ENCODE measurements at regions not wholly inside any gene's neighbourhood (a gene's known extent, or its start where the extent isn't known, plus 50 kb on each side); places are given as distances from the start of the nearest gene placed in this dataset.
"Not testable (repeated sequence)": the region's sequence is repeated elsewhere in the genome, so short reads cannot be mapped to it uniquely, and the experiment has no call there.

DNA sequence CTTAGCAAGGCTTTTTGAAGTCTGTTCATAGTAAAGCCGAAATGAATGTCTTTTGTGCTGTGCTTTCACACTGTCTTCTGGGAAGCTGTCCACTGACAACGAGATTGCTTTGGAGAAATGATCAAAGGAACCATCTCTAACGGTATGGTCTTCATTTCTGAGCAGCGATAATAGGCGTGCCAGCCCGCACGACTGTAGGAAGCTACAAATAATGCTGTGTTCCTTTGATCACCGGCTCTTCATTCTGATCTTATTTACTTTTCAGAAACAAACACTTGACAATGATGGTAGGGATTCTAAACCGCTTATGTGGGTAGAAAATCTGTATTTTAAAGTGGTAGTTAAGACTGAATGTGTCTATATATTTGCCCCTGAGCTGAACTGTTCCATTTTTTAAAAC, 306.6 kb upstream of the EXOC2 start:
- DNase-seq = no peak

DNA sequence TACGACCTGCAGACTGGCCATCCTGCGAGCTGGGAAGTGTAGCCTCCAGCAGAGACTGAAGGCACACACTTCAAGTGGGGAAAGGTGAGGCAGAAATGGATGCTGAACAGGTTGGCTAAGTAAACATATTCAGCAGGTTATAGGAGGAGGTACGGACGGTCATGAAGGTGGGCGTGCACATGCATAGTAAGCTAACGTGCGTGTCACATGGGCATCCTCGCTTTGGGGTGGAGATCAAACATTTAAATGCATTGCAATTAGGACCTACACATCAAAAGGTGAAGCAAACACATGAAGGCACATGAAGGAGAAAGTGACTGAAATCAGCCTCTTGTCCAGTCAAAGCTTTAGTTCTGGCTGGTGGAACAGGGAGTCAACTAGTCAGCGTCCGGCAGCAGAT, 305.6 kb upstream of the EXOC2 start:
- DNase-seq = no peak

DNA sequence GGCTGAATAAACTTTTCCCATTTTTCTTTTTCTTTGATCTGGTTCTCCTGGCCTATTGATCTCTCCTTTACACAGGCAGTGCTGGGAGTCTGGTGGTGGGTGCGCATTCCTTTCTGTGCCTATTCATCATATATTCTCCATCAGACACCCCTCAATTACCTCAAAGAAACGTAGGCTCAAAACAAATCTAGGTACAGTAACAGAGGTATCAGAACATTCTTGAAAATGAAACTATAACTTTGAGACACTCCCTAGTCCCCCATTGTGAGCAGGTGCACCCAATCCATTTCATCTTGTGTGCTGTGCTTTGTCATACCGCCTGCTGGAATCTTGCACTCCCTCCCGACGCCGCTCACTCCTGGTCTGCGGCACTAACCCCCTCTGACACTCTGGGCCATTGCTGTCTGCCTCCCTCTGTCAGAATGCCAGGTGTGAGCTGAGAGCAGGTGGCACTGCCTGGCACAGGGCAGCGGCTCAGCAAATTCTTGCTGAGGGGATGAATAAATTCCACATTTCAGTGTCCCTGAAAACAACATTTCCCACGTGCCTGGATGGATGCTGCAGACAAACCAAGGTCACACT, 303.4 kb upstream of the EXOC2 start:
- DNase-seq = no peak

DNA sequence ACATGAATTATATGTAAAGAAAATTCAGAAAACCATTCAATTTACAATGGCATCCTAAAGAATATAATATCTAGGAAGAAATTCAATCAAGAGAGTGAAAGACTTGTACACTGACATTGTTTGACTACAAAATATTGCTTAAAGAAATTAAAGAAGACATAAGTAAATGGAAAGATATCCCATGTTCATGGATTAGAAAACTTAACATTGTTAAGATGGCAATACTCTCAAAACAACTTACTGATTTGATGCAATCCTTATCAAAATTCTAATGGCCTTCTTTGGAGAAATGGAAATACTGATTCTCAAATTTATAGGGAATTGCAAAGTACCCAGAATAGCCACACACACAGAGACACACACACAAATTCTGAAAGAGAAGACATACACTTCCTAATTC, 298.3 kb upstream of the EXOC2 start:
- no peak for DNase-seq

DNA sequence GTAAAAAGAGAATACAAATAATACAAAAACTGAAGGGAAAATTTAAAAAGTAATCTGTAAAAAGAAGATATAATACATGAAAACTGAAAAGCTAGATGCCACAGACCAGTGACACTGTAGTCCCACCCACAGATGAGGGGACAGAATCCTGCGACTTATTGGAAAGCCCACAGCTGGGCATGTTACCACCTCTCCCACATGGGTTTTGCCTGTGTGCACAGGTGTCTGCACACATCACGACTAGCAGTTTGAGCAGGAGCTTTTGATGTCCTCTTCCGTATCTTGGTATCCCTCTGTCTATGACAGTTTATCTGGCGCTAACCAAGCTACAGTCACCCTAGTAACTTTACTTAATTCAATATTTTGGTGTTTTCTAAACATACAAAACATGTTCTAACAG, 291.1 kb upstream of the EXOC2 start:
- DNase-seq = no peak

DNA sequence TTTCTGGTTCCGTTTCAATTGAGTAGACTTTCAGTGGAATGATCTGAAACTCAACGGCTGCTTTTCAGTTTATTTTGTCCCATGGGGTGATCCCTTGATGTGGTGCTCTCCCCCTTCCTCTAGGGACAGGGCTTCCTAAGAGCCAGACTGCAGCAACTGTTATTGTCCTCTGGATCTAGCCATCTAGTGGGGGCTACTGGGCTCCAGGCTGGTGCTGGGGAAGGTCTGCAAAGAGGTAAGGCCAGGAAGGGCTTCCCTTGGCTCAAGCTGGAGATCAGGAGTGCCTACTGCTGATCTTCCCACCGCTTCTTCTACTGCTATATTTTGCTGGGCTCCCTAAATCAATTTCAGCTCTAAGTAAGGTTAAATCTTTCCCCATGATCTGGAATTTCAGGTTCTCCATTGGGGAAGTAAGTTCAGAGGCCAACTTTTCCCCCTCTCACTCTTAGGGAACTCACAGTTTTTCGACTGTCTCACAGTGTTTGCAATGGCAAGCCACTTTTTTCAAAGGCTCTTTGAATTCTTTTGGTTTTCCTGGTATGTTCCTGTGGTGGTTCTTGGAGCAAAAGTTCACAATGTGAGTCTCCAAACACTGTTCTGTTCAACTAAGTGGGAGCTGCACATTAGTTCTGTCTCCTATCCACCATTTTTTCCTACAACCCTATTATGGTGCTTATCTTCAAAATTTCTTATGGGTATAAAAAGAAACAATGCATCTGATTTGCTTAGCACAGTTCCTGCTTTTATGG, 286.2 kb upstream of the EXOC2 start:
- no peak for DNase-seq

DNA sequence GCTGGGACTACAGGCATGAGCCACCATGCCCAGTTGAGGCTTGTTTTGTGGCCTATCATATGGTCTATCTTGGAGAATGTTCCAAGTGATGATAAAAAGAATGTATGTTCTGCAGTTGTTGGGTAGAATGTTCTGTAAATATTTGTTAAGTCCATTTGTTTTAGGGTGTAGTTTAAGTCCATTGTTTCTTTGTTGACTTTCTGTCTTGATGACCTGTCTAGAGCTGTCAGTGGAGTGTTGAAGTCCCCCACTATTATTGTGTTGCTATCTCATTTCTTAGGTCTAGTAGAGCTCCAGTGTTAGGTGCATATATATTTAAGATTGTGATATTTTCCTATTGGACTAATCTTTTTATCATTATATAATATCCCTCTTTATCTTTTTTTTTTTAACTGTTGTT, 284.3 kb upstream of the EXOC2 start:
- DNase-seq = not testable (repeated sequence)

DNA sequence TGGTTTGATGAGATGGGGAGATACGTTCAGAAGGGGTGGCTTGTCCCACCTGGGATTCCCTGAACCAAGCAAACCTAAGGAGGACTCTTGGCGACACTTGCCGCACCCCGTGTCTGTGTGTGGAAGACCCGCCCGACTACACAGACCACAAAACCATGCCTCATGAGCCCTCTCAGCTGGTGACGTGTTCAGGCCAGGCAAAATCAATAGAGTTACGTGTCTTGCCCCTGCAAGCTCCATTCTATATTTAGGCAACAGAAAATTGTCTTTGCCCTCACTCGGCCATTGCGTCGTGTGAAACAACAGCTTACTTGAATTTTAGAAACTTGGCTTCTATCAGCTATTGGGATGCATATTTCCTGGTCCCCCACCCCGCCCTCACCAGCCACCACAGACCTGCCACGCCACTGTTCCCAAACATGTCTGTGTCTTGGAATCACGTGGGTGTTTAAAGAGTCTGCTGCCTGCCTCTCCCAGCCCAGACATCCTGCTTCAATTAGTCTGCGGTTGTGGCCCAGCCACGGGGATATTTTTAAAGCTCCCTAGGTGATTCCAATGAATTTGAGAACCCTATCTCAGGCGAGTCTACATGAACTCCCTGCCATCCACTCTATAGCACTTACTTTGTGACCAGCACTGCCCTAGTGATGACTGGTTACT, 279.2 kb upstream of the EXOC2 start:
- DNase-seq = no peak

DNA sequence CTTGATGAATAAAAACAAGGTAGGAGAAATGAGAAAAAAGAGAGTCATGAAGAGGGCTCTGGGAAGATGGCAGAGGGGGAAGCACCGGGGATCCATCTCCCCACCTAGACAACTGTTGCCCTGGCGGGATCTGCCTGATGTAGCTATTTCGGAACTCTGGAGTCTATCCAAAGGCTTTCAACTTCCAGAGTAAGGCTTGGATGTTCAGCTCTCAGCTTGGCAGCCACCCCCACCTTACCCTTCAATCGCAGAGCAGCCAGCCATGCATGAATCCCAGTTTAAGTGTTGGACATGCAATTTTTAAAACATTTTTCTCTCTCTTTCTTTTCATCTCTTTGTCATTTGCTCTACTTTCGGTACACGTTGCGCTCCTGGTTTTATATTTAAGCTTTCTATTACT, 275.9 kb upstream of the EXOC2 start:
- DNase-seq = no peak

DNA sequence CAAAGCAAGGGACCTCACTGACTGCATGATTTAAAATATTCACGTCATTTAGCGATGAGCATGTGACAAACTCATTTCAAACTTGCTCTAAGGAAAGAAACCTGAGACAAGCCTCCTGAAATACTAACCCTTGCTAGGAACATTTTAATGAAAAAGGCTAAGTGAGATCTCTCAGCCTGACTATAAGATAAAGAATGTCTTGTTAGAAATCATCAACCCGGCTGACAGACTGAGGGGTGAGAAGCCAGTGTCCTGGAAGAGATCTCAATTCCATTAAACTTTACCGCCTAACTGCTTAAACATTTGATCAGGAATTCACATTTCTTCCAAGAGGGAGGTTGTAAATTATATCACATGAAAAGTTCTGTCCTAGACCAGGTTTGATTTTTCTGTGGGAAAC, 274.8 kb upstream of the EXOC2 start:
- no peak for DNase-seq

DNA sequence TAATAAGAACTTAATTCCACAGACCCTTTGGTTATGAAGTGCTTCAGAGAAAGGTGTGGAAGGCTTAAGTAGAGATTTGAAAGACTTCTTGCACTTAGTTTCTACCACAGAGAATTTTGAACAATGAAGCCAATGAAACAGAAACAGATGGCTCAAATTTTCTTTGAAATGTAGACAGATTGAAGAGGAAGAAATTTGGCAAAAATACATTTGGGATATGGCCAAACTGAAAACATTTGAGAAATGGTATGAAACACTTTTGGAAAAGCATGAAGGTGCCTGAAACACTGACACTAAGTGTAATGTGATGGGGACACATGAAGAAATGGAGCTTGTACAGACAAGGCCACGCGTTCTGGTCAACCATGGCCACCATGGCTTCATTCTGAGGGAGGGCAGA, 272.4 kb upstream of the EXOC2 start:
- peak; percentile 21 for DNase-seq

DNA sequence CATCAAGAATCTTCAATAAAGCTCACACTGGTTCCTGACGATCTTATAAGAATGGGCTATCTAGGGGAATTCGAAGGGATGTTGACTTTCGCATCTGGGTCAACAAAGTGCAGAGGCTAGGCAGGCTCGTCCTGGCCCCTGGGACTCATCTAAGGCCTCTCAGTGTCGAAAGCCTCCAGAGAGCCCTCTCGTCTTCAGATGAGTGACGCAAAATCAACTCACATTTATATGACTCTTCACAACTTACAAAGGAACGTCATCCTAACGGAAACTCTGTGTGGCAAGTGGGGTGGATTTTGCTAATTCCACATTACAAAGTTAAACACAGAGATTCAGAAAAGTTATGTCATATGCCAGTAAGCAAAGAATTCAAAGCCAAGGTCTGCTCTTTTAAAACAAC, 270.5 kb upstream of the EXOC2 start:
- no peak for DNase-seq

DNA sequence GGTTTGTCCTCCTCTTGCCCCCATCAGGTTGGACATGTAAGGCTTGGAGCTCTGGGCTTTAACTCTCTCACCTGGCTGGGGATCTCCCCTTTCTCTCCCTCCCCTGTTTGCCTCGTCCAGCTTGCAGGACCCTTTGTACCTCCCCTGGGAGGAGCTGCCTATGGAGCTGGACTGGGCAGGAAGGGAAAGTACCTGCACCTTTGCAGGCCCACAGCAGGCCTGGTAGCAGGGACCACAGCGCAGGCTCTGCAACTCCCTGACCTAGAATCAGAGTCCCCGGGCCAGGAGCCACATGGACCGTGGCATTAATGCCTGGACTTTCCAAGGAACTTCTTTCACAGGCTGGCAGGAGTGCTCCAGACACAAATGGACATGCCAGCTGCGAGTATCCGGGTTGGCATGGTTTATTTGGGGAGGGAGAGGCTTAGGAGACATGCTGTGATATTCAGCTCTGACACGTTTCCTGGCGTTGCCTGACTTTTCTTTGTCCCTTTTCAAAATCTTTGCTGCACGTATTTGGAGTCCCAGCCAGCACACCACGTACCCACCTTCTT, 268.5 kb upstream of the EXOC2 start:
- DNase-seq = peak; percentile 63

DNA sequence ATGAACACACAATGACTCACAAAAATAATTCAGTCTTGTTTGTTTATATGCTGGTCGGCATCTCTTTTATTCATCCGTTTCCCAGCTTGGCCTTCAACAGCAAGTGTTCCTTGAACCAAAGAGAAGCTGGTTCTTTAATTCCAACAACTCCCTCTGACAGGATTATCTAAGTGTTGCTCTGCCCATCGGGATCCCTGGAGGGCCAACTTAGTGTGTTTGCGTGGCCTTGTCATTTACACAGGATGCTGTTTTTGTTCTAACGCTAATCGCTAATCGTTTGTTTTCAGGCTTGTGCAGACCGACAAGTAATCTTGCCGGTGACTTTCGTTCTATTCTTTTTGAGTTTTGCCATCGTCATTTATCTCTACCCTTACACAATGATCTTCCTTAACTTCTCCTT, 267.4 kb upstream of the EXOC2 start:
- no peak for DNase-seq

DNA sequence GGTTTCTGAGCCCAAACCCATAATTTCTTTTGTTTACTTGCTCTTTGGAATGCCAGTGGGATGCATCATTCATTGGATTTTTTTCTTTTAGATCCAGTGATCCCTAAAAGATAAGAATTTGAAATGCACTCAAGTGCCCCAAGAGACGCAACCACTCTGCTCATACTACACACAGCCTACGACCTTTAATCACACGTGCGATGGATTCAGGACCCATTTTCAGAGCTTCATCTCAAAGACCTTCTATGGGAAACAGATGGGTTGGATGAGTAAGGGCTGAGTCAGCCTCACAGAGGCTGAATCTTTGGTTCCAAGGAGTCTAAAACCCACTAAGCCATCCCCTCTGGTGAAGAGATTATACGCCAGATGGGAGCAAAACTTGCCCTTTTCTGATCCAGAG, 265.5 kb upstream of the EXOC2 start:
- DNase-seq = no peak

DNA sequence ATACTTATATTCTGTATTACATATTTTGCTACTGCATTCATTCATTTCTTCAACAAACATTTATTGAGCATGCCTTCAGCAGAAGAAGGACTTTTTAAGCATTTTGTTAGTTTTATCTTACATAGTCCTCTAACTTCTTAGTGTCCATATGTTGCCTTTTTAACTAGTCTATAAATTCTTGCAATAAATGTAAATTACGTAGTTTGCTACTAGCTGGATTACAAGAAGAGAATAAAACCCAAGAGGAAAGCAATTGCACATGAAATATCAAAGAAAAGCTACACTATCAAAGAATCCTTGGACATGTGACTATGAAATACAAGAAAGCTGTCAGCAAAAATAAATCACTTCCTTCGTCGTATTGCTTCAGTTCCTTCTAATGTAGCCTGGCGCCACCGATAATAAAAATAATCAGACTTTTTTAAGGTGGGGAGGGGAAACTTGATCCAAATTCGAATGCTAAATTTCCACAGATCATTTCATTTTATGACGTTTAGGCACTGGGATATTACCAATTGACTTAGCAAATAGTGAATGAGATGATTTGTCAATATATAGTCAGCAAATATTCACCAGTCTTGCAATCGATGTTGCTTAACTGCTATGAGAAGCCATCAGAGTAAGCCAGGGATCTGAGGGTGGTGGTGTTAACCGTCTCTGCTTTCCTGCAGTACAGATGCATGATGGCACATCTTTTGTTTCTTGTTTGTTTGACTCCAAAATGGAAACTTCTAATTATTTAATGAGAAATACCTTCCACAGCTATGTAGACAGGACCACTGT, 258.7 kb upstream of the EXOC2 start:
- no peak for DNase-seq

DNA sequence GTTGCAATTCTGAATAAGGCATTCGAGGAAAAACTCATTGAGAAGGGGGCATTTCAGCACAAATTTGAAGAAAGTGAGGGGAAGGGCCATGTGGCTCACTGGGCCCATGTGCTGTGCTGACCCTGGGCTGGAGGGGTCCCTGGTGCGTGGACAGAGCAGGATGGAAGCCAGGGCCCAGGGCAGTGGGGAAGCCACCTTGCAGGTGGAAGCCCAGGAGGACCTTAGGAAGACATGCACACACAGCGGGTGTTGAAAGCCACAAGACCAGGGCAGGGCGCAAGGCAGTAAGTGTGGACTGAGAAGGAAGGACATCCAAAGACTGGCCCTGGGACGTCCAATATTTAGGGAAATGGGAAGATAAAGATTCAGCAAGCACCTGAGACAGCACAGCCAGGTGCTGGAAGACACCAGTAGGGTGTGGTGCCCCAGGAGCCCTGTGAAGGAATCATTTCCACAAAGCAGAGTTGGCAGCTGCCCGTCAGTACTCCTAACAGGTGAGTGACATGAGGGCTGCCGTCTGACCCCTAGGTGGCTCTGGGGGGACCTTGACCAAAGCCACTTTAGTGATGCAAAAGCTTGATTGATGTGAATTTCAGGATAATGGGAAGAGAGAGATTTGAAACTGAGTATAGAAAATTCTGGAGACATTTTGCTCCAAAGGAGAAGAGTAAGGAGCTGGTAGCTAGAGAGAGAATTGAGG, 254.4 kb upstream of the EXOC2 start:
- DNase-seq = no peak

DNA sequence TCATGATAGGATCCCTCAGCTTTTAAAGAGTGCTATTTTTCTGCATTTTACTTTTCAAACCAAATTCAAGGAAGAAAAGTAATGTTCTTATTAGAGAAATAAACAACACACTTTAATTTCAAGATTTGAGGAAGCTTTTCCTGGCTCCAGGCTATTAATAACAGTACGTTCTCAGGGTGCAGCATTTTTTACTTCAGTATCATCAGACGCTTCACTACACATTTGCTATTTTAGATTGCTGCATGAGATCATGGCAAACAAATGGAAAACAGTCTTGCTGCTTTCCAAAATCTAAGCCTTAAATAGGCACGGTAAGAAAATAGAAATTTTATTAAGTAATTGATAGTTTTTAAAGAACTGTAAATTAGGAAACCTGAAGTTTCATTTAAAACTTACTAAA, 253.6 kb upstream of the EXOC2 start:
- no peak for DNase-seq

DNA sequence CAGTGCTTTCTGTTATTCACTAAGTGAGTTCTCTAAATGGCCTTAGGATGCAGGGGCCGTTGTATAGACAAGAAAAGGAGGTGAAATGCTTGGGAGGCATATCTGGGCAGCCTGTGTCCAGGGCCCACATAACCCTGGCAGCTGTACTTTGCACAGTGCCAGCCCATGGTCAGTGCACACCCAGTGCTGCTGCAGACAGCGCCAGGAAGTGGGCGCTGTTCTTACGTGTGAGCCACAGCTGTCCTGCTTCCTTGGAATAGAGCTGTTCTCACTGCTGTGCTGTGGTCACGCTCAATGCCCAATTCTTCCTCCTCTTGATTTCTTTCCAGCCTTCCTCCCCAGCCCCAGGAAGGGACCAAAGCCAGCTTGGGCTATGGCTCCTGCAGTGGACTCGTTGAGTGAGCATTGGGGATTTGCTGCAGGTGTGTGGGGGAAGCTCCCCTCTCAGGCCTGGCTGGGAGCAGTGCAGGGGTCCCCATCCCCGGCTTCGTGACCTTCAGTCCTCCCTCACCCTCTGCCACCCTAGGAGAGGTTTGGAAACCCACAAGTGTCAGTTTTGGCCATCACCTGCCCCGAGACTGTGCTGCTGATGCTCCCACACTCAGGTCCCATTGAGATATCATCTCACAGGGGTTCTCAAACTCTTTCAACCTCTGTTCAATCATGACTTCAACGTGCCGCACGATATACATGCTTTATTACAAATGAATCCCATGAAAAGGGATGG, 246.8 kb upstream of the EXOC2 start:
- peak; percentile 15 for DNase-seq

DNA sequence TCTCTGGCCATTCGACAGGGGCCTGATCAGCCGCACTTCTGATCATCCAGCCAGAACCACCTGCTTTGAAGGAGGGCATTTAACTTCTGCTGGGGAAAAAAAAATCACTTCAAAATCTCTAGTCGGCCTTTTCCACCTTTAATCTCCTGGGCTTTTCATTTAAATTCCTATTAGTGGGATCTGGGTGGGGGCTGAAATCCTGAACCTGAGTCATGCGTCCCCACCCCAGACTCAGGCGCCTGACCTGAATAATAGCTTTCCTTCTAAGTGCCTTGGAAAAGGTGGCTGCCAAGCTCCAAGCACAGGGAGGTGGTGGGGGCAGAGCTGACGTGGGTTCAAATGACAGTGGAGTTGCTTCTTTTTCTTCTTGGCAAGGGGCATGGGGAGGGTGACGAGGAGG, 246.0 kb upstream of the EXOC2 start:
- DNase-seq = no peak

DNA sequence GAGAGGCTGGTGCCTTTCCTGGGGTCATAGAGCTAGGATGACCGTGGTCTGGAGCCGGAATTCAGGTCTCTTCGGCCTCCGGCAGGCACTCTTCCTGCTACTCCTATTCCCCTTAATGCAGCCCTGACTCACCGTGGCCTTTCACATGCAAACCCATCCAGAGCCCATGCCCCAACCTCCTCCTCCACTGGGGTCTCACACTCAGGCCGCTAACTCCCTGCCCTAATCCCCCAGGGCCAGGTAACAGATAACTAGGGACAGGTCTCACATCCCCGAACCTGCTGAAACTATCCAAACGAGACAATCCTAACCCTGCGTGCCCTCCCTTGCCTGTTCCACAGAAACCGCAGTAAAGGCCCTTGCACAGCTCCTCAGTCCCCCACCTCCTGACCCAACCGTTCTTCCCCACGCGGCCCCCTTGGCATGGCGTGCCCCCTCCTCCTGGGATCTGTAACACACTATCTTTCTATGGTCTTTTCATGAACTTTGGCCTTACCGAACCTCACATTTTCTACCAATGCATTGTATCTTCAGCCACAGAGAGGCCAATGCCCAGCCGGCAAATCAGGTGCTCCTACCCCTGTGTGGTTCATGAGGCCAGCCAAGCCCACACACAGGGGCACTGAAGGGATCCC, 245.4 kb upstream of the EXOC2 start:
- DNase-seq = no peak

Data from tongue (tissue), 1 donor.